CD4-positive, alpha-beta memory T cell (primary cell): ENCODE measurements at regions not wholly inside any gene's neighbourhood (a gene's known extent, or its start where the extent isn't known, plus 50 kb on each side); places are given as distances from the start of the nearest gene placed in this dataset.

ENCODE experiments used
- CTCF ChIA-PET: fragments of 350-600 bp; sonication (Branson Sonifier 250); formaldehyde crosslinking; loops from one replicate; lab custom pipeline; 2021; ENCODE audit warnings: inconsistent platforms; ENCODE audit not compliant: partially characterized antibody; lab: Charles Lee
- POLR2A ChIA-PET: fragments of 350-600 bp; sonication (Branson Sonifier 250); formaldehyde crosslinking; loops from one replicate; lab custom pipeline; 2021; ENCODE audit not compliant: partially characterized antibody; lab: Charles Lee
- DNase-seq, 5 donors: peaks; one replicate each; pipeline versions ENCODE4 v3.0.0 to v3.0.0-alpha.2; 2020 to 2022; ENCODE audit warnings: mixed read lengths in 1 of 5
- H3K27ac ChIP-seq: one replicate; pipeline ENCODE4 v1.7.0; 2013; ENCODE audit warnings: low read depth, low read length
- H3K27me3 ChIP-seq: 2 replicates; pipeline ENCODE4 v1.7.0; 2013; ENCODE audit warnings: mild to moderate bottlenecking, low read length, moderate library complexity; ENCODE audit not compliant: insufficient read depth
- H3K36me3 ChIP-seq: 2 replicates; pipeline ENCODE4 v1.7.0; 2013; ENCODE audit warnings: mild to moderate bottlenecking, low read length, moderate library complexity; ENCODE audit not compliant: insufficient read depth
- H3K4me1 ChIP-seq: 2 replicates; pipeline ENCODE4 v1.7.0; 2013; ENCODE audit warnings: mild to moderate bottlenecking, low read length, moderate library complexity; ENCODE audit not compliant: insufficient read depth
- H3K4me3 ChIP-seq, 2 donors: one replicate each; pipeline ENCODE4 v1.7.0; 2013; ENCODE audit warnings: low read length in 2 of 2, mild to moderate bottlenecking in 1 of 2
- H3K9me3 ChIP-seq, 2 donors: one replicate each; pipeline ENCODE4 v1.7.0; 2013; ENCODE audit warnings: low read length in 2 of 2, control low read depth in 1 of 2; ENCODE audit not compliant: control insufficient read depth in 1 of 2
- H3K27ac Mint-ChIP-seq, 7 donors: one replicate each; pipeline ENCODE4 v1.8.0; 2020 to 2021; ENCODE audit warnings: mixed read lengths in 7 of 7, mild to moderate bottlenecking in 6 of 7, inconsistent platforms in 3 of 7, moderate library complexity in 3 of 7
- H3K27me3 Mint-ChIP-seq, 2 donors: one replicate each; pipeline ENCODE4 v1.8.0; 2020 to 2021; ENCODE audit warnings: mixed read lengths in 2 of 2
- H3K36me3 Mint-ChIP-seq, 2 donors: one replicate each; pipeline ENCODE4 v1.8.0; 2020 to 2021; ENCODE audit warnings: mixed read lengths in 2 of 2, inconsistent platforms in 1 of 2, mild to moderate bottlenecking in 1 of 2
- H3K4me1 Mint-ChIP-seq, 4 donors: one replicate each; pipeline ENCODE4 v1.8.0; 2020 to 2021; ENCODE audit warnings: mixed read lengths in 4 of 4, mild to moderate bottlenecking in 1 of 4
- H3K4me3 Mint-ChIP-seq, 8 donors: one replicate each; pipeline ENCODE4 v1.8.0; 2020 to 2021; ENCODE audit warnings: mixed read lengths in 8 of 8, mild to moderate bottlenecking in 7 of 8, moderate library complexity in 6 of 8, inconsistent platforms in 3 of 8
- H3K9me3 Mint-ChIP-seq, 8 donors: one replicate each; pipeline ENCODE4 v1.8.0; 2020 to 2021; ENCODE audit warnings: mixed read lengths in 8 of 8, mild to moderate bottlenecking in 5 of 8, inconsistent platforms in 3 of 8, moderate library complexity in 1 of 8
- intact Hi-C: fragments of 100-400 bp; cut with micrococcal nuclease; formaldehyde crosslinking; loops from one replicate; pipeline ENCODE4 v1.15.1; 2023

DNA sequence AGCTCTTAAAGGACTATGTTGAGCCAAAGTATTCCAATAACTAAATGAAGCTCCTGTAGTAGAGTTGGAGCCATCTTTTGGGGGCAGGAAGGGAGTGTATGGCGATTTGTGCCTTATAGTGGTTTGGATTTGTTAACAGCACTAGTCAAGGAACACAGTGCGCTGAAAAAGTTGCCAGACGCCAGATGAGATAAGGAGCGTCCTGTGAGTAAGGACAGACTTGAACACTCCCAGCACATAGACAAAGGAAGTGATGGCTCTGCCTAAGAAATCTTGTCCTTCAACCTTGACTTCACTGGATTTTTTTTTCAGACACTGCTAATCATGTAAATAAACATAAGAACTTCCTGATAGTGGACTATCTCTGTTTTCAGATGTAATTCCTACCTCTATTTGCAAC lies 136.9 kb downstream of the TRMT11 start:
- POLR2A ChIA-PET, result no interaction called here
- Mint-ChIP-seq H3K27me3 (no peaks in the 10 kb centered on the region), H3K9me3 (no peaks in the 10 kb centered on the region), H3K4me3 (no peak overlapping the region), H3K36me3 (peaks cover 2 to 10% of the 10 kb centered on the region in 2 donors), H3K4me1 (no peaks in the 10 kb centered on the region), H3K27ac (no peak overlapping the region)
- Histone ChIP-seq H3K27ac (no peak overlapping the region), H3K27me3 (no peaks in the 10 kb centered on the region), H3K9me3 (no peaks in the 10 kb centered on the region), H3K36me3 (no peaks in the 10 kb centered on the region), H3K4me3 (no peak overlapping the region), H3K4me1 (no peaks in the 10 kb centered on the region)
- intact Hi-C loops, result no loop called here
- CTCF ChIA-PET, result no interaction called here
- DNase-seq, result no peak

DNA sequence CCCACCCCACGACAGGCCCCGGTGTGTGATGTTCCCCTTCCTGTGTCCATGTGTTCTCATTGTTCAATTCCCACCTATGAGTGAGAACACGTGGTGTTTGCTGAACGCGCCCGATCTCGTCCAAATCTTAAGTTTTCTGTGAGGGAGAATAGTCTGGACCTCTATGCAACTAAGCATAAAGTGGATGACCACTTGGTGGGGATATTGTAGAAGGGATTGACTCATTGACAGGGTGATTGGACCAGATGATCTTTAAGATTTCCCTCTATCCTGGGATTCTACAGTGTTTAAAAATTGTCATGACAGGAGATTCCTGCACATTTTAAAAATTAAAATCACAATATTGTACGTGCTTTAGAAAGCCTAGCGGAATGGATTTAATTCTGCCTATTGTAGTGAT lies 141.3 kb downstream of the TRMT11 start:
- CTCF ChIA-PET, result no interaction called here
- no peak overlapping the region for H3K27ac ChIP-seq
- Mint-ChIP-seq H3K4me3 (no peak overlapping the region), H3K27ac (no peak overlapping the region), H3K27me3 (no peaks in the 10 kb centered on the region), H3K4me1 (no peaks in the 10 kb centered on the region), H3K36me3 (peaks cover 9 to 36% of the 10 kb centered on the region in 2 donors), H3K9me3 (peaks cover 0 to 7% (median 0%) of the 10 kb centered on the region in 8 donors)
- H3K4me3 ChIP-seq, result no peak overlapping the region
- H3K27me3 ChIP-seq, result no peaks in the 10 kb centered on the region
- intact Hi-C loops, result no loop called here
- H3K4me1 ChIP-seq, result no peaks in the 10 kb centered on the region
- no peaks in the 10 kb centered on the region for H3K36me3 ChIP-seq
- DNase-seq, result no peak
- POLR2A ChIA-PET, result no interaction called here
- no peaks in the 10 kb centered on the region for H3K9me3 ChIP-seq

GRCh38 chr6:126131246-126131645 lies 144.9 kb downstream of the TRMT11 start:
- intact Hi-C loops, result no loop called here
- ChIA-PET POLR2A (interaction anchor here (0.6 kb wide), 1 partner anchor 24 kb away, joined by 3 read pairs; no protein-coding TSS in a partner anchor), CTCF (no interaction called here)
- H3K27me3 Mint-ChIP-seq, result peaks cover 0 to 1% of the 10 kb centered on the region in 2 donors
- no peak for DNase-seq
- peaks cover 13 to 48% of the 10 kb centered on the region in 2 donors for H3K36me3 Mint-ChIP-seq
- Histone ChIP-seq H3K4me1 (no peaks in the 10 kb centered on the region), H3K27me3 (no peaks in the 10 kb centered on the region), H3K9me3 (no peaks in the 10 kb centered on the region), H3K27ac (no peak overlapping the region), H3K4me3 (no peak overlapping the region), H3K36me3 (no peaks in the 10 kb centered on the region)
- no peak overlapping the region for H3K4me3 Mint-ChIP-seq
- H3K9me3 Mint-ChIP-seq, result peaks cover 4 to 25% (median 15%) of the 10 kb centered on the region in 8 donors
- H3K4me1 Mint-ChIP-seq, result no peaks in the 10 kb centered on the region
- H3K27ac Mint-ChIP-seq, result no peak overlapping the region

GRCh38 chr6:126133984-126134383 lies 147.6 kb downstream of the TRMT11 start:
- H3K36me3 ChIP-seq, result no peaks in the 10 kb centered on the region
- H3K27me3 ChIP-seq, result no peaks in the 10 kb centered on the region
- no peak for DNase-seq
- ChIA-PET CTCF (no interaction called here), POLR2A (no interaction called here)
- peaks cover 10 to 44% of the 10 kb centered on the region in 2 donors for H3K36me3 Mint-ChIP-seq
- H3K27me3 Mint-ChIP-seq, result peaks cover 0 to 4% of the 10 kb centered on the region in 2 donors
- no peaks in the 10 kb centered on the region for H3K4me1 ChIP-seq
- H3K27ac ChIP-seq, result no peak overlapping the region
- peaks cover 4 to 29% (median 17%) of the 10 kb centered on the region in 8 donors for H3K9me3 Mint-ChIP-seq
- H3K4me3 ChIP-seq, result no peak overlapping the region
- intact Hi-C loops, result no loop called here
- H3K9me3 ChIP-seq, result no peaks in the 10 kb centered on the region
- H3K27ac Mint-ChIP-seq, result no peak overlapping the region
- H3K4me1 Mint-ChIP-seq, result no peaks in the 10 kb centered on the region
- H3K4me3 Mint-ChIP-seq, result no peak overlapping the region

DNA sequence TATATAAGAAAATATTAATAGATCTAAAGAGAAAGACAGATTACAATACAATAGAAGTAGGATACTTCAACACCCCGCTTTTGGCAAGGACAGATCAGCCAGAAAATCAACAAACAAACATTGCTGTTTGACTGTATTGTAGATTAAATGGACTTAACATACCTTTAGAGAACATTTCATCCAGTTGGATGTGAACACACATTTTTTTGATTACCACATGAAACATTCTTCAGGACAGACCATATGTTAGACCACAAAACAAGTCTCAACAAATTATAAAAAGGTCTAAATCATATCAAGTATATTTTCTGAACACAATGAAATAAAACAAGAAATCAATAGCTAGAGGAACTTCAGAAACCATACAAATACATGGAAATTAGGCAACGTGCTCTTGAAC lies 148.2 kb downstream of the TRMT11 start:
- Histone ChIP-seq H3K9me3 (no peaks in the 10 kb centered on the region), H3K4me1 (no peaks in the 10 kb centered on the region), H3K27me3 (no peaks in the 10 kb centered on the region), H3K27ac (no peak overlapping the region), H3K36me3 (no peaks in the 10 kb centered on the region), H3K4me3 (no peak overlapping the region)
- H3K4me1 Mint-ChIP-seq, result no peaks in the 10 kb centered on the region
- no peak for DNase-seq
- peaks cover 10 to 42% of the 10 kb centered on the region in 2 donors for H3K36me3 Mint-ChIP-seq
- ChIA-PET CTCF (no interaction called here), POLR2A (no interaction called here)
- H3K27me3 Mint-ChIP-seq, result peaks cover 0 to 4% of the 10 kb centered on the region in 2 donors
- intact Hi-C loops, result no loop called here
- H3K9me3 Mint-ChIP-seq, result peaks cover 4 to 29% (median 17%) of the 10 kb centered on the region in 8 donors
- no peak overlapping the region for H3K4me3 Mint-ChIP-seq
- no peak overlapping the region for H3K27ac Mint-ChIP-seq

GRCh38 chr6:126140015-126140414 lies 153.7 kb downstream of the TRMT11 start:
- Mint-ChIP-seq H3K27me3 (peaks cover 0 to 3% of the 10 kb centered on the region in 2 donors), H3K36me3 (peaks cover 0 to 1% of the 10 kb centered on the region in 2 donors), H3K4me3 (no peak overlapping the region), H3K27ac (no peak overlapping the region), H3K9me3 (peaks cover 4 to 16% (median 9%) of the 10 kb centered on the region in 8 donors), H3K4me1 (no peaks in the 10 kb centered on the region)
- no peaks in the 10 kb centered on the region for H3K9me3 ChIP-seq
- DNase-seq, result no peak
- H3K36me3 ChIP-seq, result no peaks in the 10 kb centered on the region
- no peak overlapping the region for H3K4me3 ChIP-seq
- ChIA-PET POLR2A (no interaction called here), CTCF (no interaction called here)
- no peaks in the 10 kb centered on the region for H3K27me3 ChIP-seq
- no peaks in the 10 kb centered on the region for H3K4me1 ChIP-seq
- intact Hi-C loops, result no loop called here
- no peak overlapping the region for H3K27ac ChIP-seq

- H3K9me3 ChIP-seq, result no peaks in the 10 kb centered on the region
- no peaks in the 10 kb centered on the region for H3K4me1 ChIP-seq
- Mint-ChIP-seq H3K9me3 (peaks cover 0 to 3% (median under 1%) of the 10 kb centered on the region in 8 donors), H3K27me3 (peaks cover 0 to 2% of the 10 kb centered on the region in 2 donors), H3K4me3 (no peak overlapping the region), H3K4me1 (no peaks in the 10 kb centered on the region), H3K36me3 (peaks cover 0 to 5% of the 10 kb centered on the region in 2 donors), H3K27ac (no peak overlapping the region)
- DNase-seq, result no peak
- intact Hi-C loops, result no loop called here
- no peaks in the 10 kb centered on the region for H3K27me3 ChIP-seq
- no peak overlapping the region for H3K4me3 ChIP-seq
- H3K27ac ChIP-seq, result no peak overlapping the region
- CTCF ChIA-PET, result no interaction called here
- POLR2A ChIA-PET, result no interaction called here
- no peaks in the 10 kb centered on the region for H3K36me3 ChIP-seq
Measured at GRCh38 chr6:126143761-126144251, 157.5 kb downstream of the TRMT11 start.
